ENCODE measurements at regions not wholly inside any gene's neighbourhood (a gene's known extent, or its start where the extent isn't known, plus 50 kb on each side); places are given as distances from the start of the nearest gene placed in this dataset.

GRCh38 chr13:30845297-30846214 lies 60.5 kb upstream of the MEDAG start:
- DNase-seq, result no peak

DNA sequence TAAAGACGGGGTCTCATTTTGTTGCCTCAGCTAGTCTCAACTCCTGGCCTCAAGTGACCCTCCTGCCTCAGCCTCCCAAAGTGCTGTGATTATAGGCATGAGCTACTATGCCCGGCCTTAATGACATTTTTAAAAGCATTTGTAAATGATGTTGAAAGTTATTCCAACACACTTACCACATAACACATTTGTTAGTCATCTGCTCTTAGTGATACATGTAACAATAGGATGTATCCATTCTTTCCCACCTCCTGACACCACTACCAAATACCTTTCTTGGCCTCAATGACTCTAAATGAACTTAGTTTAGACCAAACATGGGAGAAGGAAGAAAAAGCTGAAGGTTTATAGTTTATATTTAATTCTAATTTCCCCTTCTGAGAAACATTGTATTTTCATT lies 59.8 kb upstream of the MEDAG start:
- DNase-seq, result peak; percentile 64

DNA sequence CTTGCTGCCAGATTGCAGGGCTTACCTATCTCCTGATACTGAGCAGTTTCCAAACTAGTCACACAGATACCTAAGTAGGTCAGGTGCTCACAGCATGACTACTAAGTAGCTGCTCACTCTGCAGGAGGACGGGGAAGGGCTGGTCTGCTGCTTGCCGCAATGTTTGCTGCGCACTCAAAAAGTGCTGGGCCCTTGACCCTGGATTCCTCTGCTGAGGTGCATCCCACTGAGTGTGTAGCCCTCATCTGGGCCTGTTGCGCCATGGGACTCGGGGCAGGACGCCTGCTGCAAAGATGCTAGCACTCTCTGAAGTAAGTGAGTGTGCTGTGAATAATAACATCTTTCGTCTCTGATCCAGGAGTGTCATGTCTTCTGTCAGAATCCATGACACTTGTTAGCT lies 59.2 kb upstream of the MEDAG start:
- DNase-seq, result no peak

- peak; percentile 100 for DNase-seq
Measured at GRCh38 chr13:30847650-30848307, 58.3 kb upstream of the MEDAG start.

GRCh38 chr13:30848332-30849027 lies 57.6 kb upstream of the MEDAG start:
- no peak for DNase-seq

DNA sequence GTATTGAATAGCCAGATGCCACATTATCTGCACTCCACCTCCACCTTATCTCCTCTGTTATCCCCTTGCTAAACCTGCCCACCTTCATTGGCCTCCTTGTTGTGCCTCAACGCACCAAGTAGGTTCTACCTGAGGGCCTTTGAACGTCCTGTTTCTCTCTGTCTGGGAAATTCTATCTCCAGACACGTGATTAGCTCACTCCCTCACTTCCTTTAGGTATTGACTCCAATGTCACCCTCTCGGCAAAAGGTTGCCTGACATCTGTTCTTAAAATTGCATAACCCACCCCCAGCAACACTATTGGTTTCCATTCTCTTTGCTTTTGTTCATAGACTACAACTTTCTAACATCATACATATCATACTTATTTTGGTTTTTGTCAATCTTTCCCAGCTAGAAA lies 56.5 kb upstream of the MEDAG start:
- DNase-seq, result no peak

GRCh38 chr13:30850204-30850866 lies 55.7 kb upstream of the MEDAG start:
- peak; percentile 68 for DNase-seq

- no peak for DNase-seq
Measured at GRCh38 chr13:30850867-30851211, 55.2 kb upstream of the MEDAG start.

DNA sequence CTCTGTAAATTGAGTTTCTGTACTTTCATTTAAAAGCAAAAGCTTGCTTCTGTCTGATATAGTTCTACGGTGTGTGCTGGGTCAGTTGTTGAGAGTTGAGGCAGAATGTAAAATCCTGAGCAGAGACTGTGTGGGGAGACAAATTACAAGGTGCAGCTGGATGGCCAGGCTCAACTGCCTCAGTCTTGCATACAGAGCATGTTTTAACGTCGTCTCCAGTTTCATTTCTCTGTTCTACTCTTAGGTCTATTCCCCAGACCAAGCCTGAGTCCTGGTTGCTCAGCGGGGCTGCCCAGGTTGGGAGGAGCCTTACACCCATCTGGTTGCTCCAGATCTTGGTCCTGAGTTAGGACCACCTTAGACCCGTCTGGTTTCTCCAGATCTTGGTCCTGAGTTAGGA lies 54.4 kb upstream of the MEDAG start:
- no peak for DNase-seq

GRCh38 chr13:30855569-30855968 lies 50.5 kb upstream of the MEDAG start:
- DNase-seq, result no peak

- DNase-seq, result no peak
Measured at GRCh38 chr13:30856005-30856790, 49.9 kb upstream of the MEDAG start.

All from fibroblast of skin of scalp (primary cell).